ENCODE measurements at regions not wholly inside any gene's neighbourhood (a gene's known extent, or its start where the extent isn't known, plus 50 kb on each side); places are given as distances from the start of the nearest gene placed in this dataset.
"Not testable (repeated sequence)": the region's sequence is repeated elsewhere in the genome, so short reads cannot be mapped to it uniquely, and the experiment has no call there.

GRCh38 chr20:55031971-55032370 lies 556.6 kb downstream of the DOK5 start:
- no peak for DNase-seq

- no peak for DNase-seq
Observed at GRCh38 chr20:55014766-55015165, 539.4 kb downstream of the DOK5 start.

- DNase-seq: no peak
Observed at GRCh38 chr20:55010761-55011160, 535.4 kb downstream of the DOK5 start.

- DNase-seq: no peak
Observed at GRCh38 chr20:55009066-55009465, 533.7 kb downstream of the DOK5 start.

- no peak for DNase-seq
Observed at GRCh38 chr20:55004044-55004443, 528.7 kb downstream of the DOK5 start.

GRCh38 chr20:54995553-54995952 lies 520.2 kb downstream of the DOK5 start:
- no peak for DNase-seq

- DNase-seq: no peak
Observed at GRCh38 chr20:54995011-54995410, 519.6 kb downstream of the DOK5 start.

GRCh38 chr20:54985091-54985490 lies 509.7 kb downstream of the DOK5 start:
- DNase-seq: no peak

- no peak for DNase-seq
Observed at GRCh38 chr20:54984104-54984448, 508.7 kb downstream of the DOK5 start.

GRCh38 chr20:54983394-54984103 lies 508.2 kb downstream of the DOK5 start:
- not testable (repeated sequence) for DNase-seq

GRCh38 chr20:54981175-54981574 lies 505.8 kb downstream of the DOK5 start:
- no peak for DNase-seq

GRCh38 chr20:54980103-54980960 lies 504.9 kb downstream of the DOK5 start:
- no peak for DNase-seq

GRCh38 chr20:54950304-54950703 lies 474.9 kb downstream of the DOK5 start:
- DNase-seq: no peak

GRCh38 chr20:54941666-54942065 lies 466.3 kb downstream of the DOK5 start:
- DNase-seq: no peak

- no peak for DNase-seq
Observed at GRCh38 chr20:54940522-54940921, 465.1 kb downstream of the DOK5 start.

GRCh38 chr20:54938707-54939106 lies 463.3 kb downstream of the DOK5 start:
- no peak for DNase-seq

GRCh38 chr20:54933212-54933904 lies 458.0 kb downstream of the DOK5 start:
- DNase-seq: no peak

- no peak for DNase-seq
Observed at GRCh38 chr20:54929191-54929590, 453.8 kb downstream of the DOK5 start.

- no peak for DNase-seq
Observed at GRCh38 chr20:54928564-54928963, 453.2 kb downstream of the DOK5 start.

- no peak for DNase-seq
Observed at GRCh38 chr20:54922636-54923035, 447.2 kb downstream of the DOK5 start.

GRCh38 chr20:54922096-54922495 lies 446.7 kb downstream of the DOK5 start:
- DNase-seq: no peak

GRCh38 chr20:54920491-54920890 lies 445.1 kb downstream of the DOK5 start:
- no peak for DNase-seq

GRCh38 chr20:54918993-54919392 lies 443.6 kb downstream of the DOK5 start:
- DNase-seq: not testable (repeated sequence)

GRCh38 chr20:54914995-54915394 lies 439.6 kb downstream of the DOK5 start:
- DNase-seq: no peak

Data from NCI-H1048 (cell line).